Panc1 (cell line): ENCODE measurements at regions not wholly inside any gene's neighbourhood (a gene's known extent, or its start where the extent isn't known, plus 50 kb on each side); places are given as distances from the start of the nearest gene placed in this dataset.
"Not testable (repeated sequence)": the region's sequence is repeated elsewhere in the genome, so short reads cannot be mapped to it uniquely, and the experiment has no call there.

Experiments used
- ATAC-seq: fragments of 200-7000 bp; cut with Tn5 transposase; 2 replicates; pipeline ENCODE4 v1.9.1; 2020; ENCODE audit warnings: mild to moderate bottlenecking, moderate library complexity
- BruUV-seq: library from RNA; stranded (reverse); fragments of 400-500 nt; replicated peaks from 2 replicates; lab custom pipeline; 2021; lab: Mats Ljungman, UMichigan
- CTCF ChIA-PET: fragments of 300-600 bp; sonication (Branson Sonifier 250); formaldehyde crosslinking; loops from one replicate; lab custom pipeline; 2022; ENCODE audit warnings: antibody characterized with exemption; lab: Charles Lee
- POLR2A ChIA-PET: fragments of 300-600 bp; sonication (Branson Sonifier 250); formaldehyde crosslinking; loops from one replicate; lab custom pipeline; 2022; ENCODE audit warnings: antibody characterized with exemption; lab: Charles Lee
- DNase-seq: peaks from one replicate; pipeline ENCODE4 v3.0.0-alpha.2; 2010; ENCODE audit warnings: low read depth, low spot score
- H3K27ac ChIP-seq: 2 replicates; pipeline ENCODE4 v1.5.1; 2011; ENCODE audit warnings: mild to moderate bottlenecking, low read length, inconsistent platforms
- H3K27me3 ChIP-seq: fragments of 200-500 bp; sonication (Bioruptor generic); 2 replicates; pipeline ENCODE4 v1.6.0; 2014; ENCODE audit warnings: low read length, inconsistent platforms; ENCODE audit not compliant: control insufficient read depth, insufficient read depth
- H3K36me3 ChIP-seq: fragments of 200-500 bp; sonication (Bioruptor generic); 2 replicates; pipeline ENCODE4 v1.5.1; 2014; ENCODE audit warnings: inconsistent platforms, mild to moderate bottlenecking, low read length, moderate library complexity; ENCODE audit not compliant: control insufficient read depth, insufficient read depth
- H3K4me1 ChIP-seq: 2 replicates; pipeline ENCODE4 v1.5.1; 2011; ENCODE audit warnings: inconsistent platforms, mild to moderate bottlenecking, low read length, moderate library complexity; ENCODE audit not compliant: control insufficient read depth, insufficient read depth
- H3K4me3 ChIP-seq, 2 experiments: 2 replicates each; pipeline ENCODE4 v1.5.1; 2011 to 2012; ENCODE audit warnings: low read depth in 2 of 2, low read length in 2 of 2, mild to moderate bottlenecking in 2 of 2, inconsistent platforms in 1 of 2, moderate library complexity in 1 of 2
- H3K9me3 ChIP-seq: fragments of 200-500 bp; sonication (Bioruptor generic); 2 replicates; pipeline ENCODE4 v1.5.1; 2014; ENCODE audit warnings: low read depth, mild to moderate bottlenecking, inconsistent platforms, low read length, moderate library complexity; ENCODE audit not compliant: control insufficient read depth, insufficient read depth
- POLR2AphosphoS5 ChIP-seq: IDR thresholded peaks from 2 replicates; pipeline ENCODE4 v1.6.1; 2012; ENCODE audit warnings: mild to moderate bottlenecking, low read depth, low read length, moderate library complexity
- REST ChIP-seq, 2 experiments: IDR thresholded peaks; 2 replicates each; pipeline ENCODE4 v1.6.1; 2011 to 2012; ENCODE audit warnings: low read depth in 2 of 2, control low read depth in 1 of 2, low read length in 1 of 2, mild to moderate bottlenecking in 1 of 2, moderate library complexity in 1 of 2; ENCODE audit not compliant: insufficient read depth in 1 of 2
- SIN3A ChIP-seq: IDR thresholded peaks from 2 replicates; pipeline ENCODE4 v1.6.1; 2012; ENCODE audit warnings: low read depth, mild to moderate bottlenecking, low read length, moderate library complexity, borderline replicate concordance; ENCODE audit not compliant: insufficient read depth
- TCF7L2 ChIP-seq: IDR thresholded peaks from 2 replicates; pipeline ENCODE4 v1.6.1; 2011; ENCODE audit warnings: mild to moderate bottlenecking, low read depth, low read length, inconsistent platforms
- in situ Hi-C: cut with HindIII; loops from 2 replicates; pipeline ENCODE4 v1.10.0; 2016; ENCODE audit warnings: low sequenced_read_pairs, low pct_unique_long_range_greater_than_20kb
- intact Hi-C: fragments of 100-400 bp; cut with micrococcal nuclease; formaldehyde crosslinking; loops from one replicate; pipeline ENCODE4 v1.10.0; 2022; ENCODE audit not compliant: unreplicated experiment
- TF ChIP-seq, protein P1 (sequence below): fragments of 450-650 bp; IDR thresholded peaks from 2 replicates; pipeline ENCODE4 v1.5.1; 2017; ENCODE audit warnings: mild to moderate bottlenecking

- Histone ChIP-seq H3K4me1 (no peaks in the 10 kb centered on the region), H3K9me3 (no peaks in the 10 kb centered on the region), H3K36me3 (no peaks in the 10 kb centered on the region), H3K27me3 (no peaks in the 10 kb centered on the region), H3K27ac (no peak overlapping the region), H3K4me3 (no peak overlapping the region)
- TF ChIP-seq POLR2AphosphoS5: no peak
- no TSS peak for BruUV-seq
- in situ Hi-C loops: no loop called here
- no peak for ATAC-seq
- POLR2A ChIA-PET: no interaction called here
- CTCF ChIA-PET: no interaction called here
- no peak for DNase-seq
- intact Hi-C loops: no loop called here
These were observed 283.8 kb downstream of the GATA3 start for GRCh38 chr10:8338177-8338766.

DNA sequence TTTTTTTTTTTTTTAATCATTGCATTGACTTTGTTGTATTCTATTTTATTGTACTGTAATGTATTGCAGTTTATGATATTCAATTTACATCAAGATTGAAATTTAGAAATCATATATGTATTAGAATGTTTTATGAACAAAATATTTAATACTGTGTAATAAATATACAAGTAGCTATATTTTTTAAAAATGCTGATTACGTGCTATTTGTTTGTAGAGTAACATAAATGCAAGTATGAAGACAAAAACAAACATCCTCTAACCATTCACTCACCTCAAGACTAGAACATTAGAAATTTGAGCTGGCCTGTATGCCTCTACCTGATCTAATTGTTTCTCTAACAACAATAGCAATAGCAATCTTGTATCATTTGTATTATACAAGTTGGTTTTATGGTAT, 290.3 kb downstream of the GATA3 start:
- in situ Hi-C loops (no loop called here), intact Hi-C loops (no loop called here)
- DNase-seq: no peak
- Histone ChIP-seq H3K27ac (no peak overlapping the region), H3K9me3 (no peaks in the 10 kb centered on the region), H3K4me3 (no peak overlapping the region), H3K4me1 (no peaks in the 10 kb centered on the region), H3K36me3 (no peaks in the 10 kb centered on the region), H3K27me3 (no peaks in the 10 kb centered on the region)
- no peak for ATAC-seq
- CTCF ChIA-PET: no interaction called here
- no TSS peak for BruUV-seq
- no peak for TF ChIP-seq POLR2AphosphoS5
- TF ChIP-seq REST (IDR thresholded peaks at IDR 0.05; ENCODE audit: insufficient read depth in 1 of 2, low read depth in 2 of 2, low read length in 1 of 2): no peak
- TF ChIP-seq, protein P1, sequence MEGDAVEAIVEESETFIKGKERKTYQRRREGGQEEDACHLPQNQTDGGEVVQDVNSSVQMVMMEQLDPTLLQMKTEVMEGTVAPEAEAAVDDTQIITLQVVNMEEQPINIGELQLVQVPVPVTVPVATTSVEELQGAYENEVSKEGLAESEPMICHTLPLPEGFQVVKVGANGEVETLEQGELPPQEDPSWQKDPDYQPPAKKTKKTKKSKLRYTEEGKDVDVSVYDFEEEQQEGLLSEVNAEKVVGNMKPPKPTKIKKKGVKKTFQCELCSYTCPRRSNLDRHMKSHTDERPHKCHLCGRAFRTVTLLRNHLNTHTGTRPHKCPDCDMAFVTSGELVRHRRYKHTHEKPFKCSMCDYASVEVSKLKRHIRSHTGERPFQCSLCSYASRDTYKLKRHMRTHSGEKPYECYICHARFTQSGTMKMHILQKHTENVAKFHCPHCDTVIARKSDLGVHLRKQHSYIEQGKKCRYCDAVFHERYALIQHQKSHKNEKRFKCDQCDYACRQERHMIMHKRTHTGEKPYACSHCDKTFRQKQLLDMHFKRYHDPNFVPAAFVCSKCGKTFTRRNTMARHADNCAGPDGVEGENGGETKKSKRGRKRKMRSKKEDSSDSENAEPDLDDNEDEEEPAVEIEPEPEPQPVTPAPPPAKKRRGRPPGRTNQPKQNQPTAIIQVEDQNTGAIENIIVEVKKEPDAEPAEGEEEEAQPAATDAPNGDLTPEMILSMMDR: no peak
- TF ChIP-seq TCF7L2: no peak
- TF ChIP-seq SIN3A: no peak
- POLR2A ChIA-PET: no interaction called here

DNA sequence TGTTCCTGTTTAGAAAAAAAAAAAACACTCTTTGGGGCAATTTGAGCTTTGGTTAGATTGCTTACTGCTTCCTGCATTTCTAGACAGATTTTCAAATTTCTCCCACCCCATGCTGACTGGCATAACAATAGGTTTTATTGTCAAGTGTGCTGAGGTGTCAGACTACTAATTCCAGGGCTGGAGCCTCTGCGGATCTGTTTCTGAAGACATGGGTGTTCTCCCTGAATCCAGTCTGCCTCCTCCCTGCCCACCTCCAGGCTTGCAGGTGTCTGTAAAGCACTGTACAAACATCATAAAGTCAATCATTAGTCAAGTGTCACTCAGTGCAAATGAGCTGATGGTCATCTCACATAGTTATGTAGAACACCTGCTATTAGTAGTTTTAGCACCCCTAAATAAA, 292.4 kb downstream of the GATA3 start:
- Histone ChIP-seq H3K36me3 (no peaks in the 10 kb centered on the region), H3K9me3 (no peaks in the 10 kb centered on the region), H3K4me3 (no peak overlapping the region), H3K27ac (no peak overlapping the region), H3K4me1 (no peaks in the 10 kb centered on the region), H3K27me3 (no peaks in the 10 kb centered on the region)
- no peak for DNase-seq
- TF ChIP-seq REST (IDR thresholded peaks at IDR 0.05; ENCODE audit: insufficient read depth in 1 of 2, low read depth in 2 of 2, low read length in 1 of 2) (no peak), POLR2AphosphoS5 (no peak), SIN3A (no peak), TCF7L2 (no peak)
- TF ChIP-seq, protein P1: no peak
- in situ Hi-C loops (no loop called here), intact Hi-C loops (no loop called here)
- BruUV-seq: no TSS peak
- POLR2A ChIA-PET: no interaction called here
- no peak for ATAC-seq
- CTCF ChIA-PET: no interaction called here

DNA sequence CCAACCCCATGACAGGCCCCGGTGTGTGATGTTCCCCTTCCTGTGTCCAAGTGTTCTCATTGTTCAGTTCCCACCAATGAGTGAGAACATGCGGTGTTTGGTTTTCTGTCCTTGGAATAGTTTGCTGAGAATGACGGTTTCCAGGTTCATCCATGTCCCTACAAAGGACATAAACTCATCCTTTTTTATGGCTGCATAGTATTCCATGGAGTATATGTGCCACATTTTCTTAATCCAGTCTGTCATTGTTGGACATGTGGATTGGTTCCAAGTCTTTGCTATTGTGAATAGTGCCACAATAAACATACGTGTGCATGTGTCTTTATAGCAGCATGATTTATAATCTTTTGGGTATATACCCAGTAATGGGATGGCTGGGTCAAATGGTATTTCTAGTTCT, 293.1 kb downstream of the GATA3 start:
- BruUV-seq, H3K27me3 ChIP-seq, POLR2A ChIA-PET, intact Hi-C loops, CTCF ChIA-PET, H3K4me1 ChIP-seq, in situ Hi-C loops, DNase-seq, H3K27ac ChIP-seq, H3K9me3 ChIP-seq, H3K4me3 ChIP-seq, ATAC-seq, H3K36me3 ChIP-seq: not testable (repeated sequence)
